Posterior vena cava (tissue), 2 donors: ENCODE measurements at regions not wholly inside any gene's neighbourhood (a gene's known extent, or its start where the extent isn't known, plus 50 kb on each side); places are given as distances from the start of the nearest gene placed in this dataset.

Experiments used
- DNase-seq: peaks from one replicate; pipeline ENCODE4 v3.0.0-alpha.2; 2020; ENCODE audit warnings: low spot score
- intact Hi-C, 2 donors: fragments of 100-400 bp; cut with DNase I; formaldehyde crosslinking; loops; one replicate each; pipeline versions ENCODE4 v1.14.1 to v1.14.2; 2022 to 2023
- donor health status: DM: yes; HTN: yes; CAD: no.
- donor health status: DM: yes; HTN: yes; CAD: no.

- no peak for DNase-seq
- intact Hi-C loops = loop anchor here in 1 of 2 donors (10.0 kb wide), 1 partner anchor 713 kb away; no protein-coding TSS in a partner anchor
Measured at GRCh38 chr5:125491986-125492492, 745.6 kb upstream of the ZNF608 start.

GRCh38 chr5:125492977-125493376, 746.5 kb upstream of the ZNF608 start:
- intact Hi-C loops = loop anchor here in 1 of 2 donors (10.0 kb wide), 1 partner anchor 712 kb away; no protein-coding TSS in a partner anchor
- no peak for DNase-seq

GRCh38 chr5:125496393-125496792, 750.0 kb upstream of the ZNF608 start:
- intact Hi-C loops = loop anchor here in 1 of 2 donors (10.0 kb wide), 1 partner anchor 708 kb away; no protein-coding TSS in a partner anchor
- DNase-seq = no peak

- intact Hi-C loops = loop anchor here in 1 of 2 donors (10.0 kb wide), 1 partner anchor 707 kb away; no protein-coding TSS in a partner anchor
- DNase-seq = no peak
Measured at GRCh38 chr5:125497651-125498050, 751.2 kb upstream of the ZNF608 start.

GRCh38 chr5:125499636-125500332, 753.3 kb upstream of the ZNF608 start:
- intact Hi-C loops = loop anchor here in 1 of 2 donors (10.0 kb wide), 1 partner anchor 705 kb away; no protein-coding TSS in a partner anchor
- DNase-seq = no peak

- DNase-seq = no peak
- intact Hi-C loops = no loop called here
Measured at GRCh38 chr5:125501396-125501795, 755.0 kb upstream of the ZNF608 start.

GRCh38 chr5:125503946-125504345, 757.5 kb upstream of the ZNF608 start:
- intact Hi-C loops = no loop called here
- DNase-seq = no peak

GRCh38 chr5:125505115-125505514, 758.7 kb upstream of the ZNF608 start:
- intact Hi-C loops = no loop called here
- no peak for DNase-seq

GRCh38 chr5:125506124-125506523, 759.7 kb upstream of the ZNF608 start:
- intact Hi-C loops = no loop called here
- DNase-seq = no peak

GRCh38 chr5:125508225-125508624, 761.8 kb upstream of the ZNF608 start:
- DNase-seq = no peak
- intact Hi-C loops = no loop called here

- intact Hi-C loops = no loop called here
- DNase-seq = no peak
Measured at GRCh38 chr5:125510651-125511050, 764.2 kb upstream of the ZNF608 start.

- intact Hi-C loops = no loop called here
- DNase-seq = no peak
Measured at GRCh38 chr5:125517973-125518550, 771.6 kb upstream of the ZNF608 start.

- intact Hi-C loops = no loop called here
Measured at GRCh38 chr5:125521289-125521688, 774.9 kb upstream of the ZNF608 start.

GRCh38 chr5:125525356-125525755, 778.9 kb upstream of the ZNF608 start:
- intact Hi-C loops = no loop called here
- DNase-seq = no peak

More at GRCh38 chr5:125521289-125521688, 774.9 kb upstream of the ZNF608 start:
- no peak for DNase-seq

GRCh38 chr5:125526966-125527365, 780.5 kb upstream of the ZNF608 start:
- DNase-seq = no peak
- intact Hi-C loops = no loop called here

- intact Hi-C loops = no loop called here
- no peak for DNase-seq
Measured at GRCh38 chr5:125528881-125529280, 782.4 kb upstream of the ZNF608 start.

GRCh38 chr5:125530833-125531615, 784.6 kb upstream of the ZNF608 start:
- no peak for DNase-seq
- intact Hi-C loops = no loop called here

- intact Hi-C loops = no loop called here
- DNase-seq = no peak
Measured at GRCh38 chr5:125536095-125536494, 789.7 kb upstream of the ZNF608 start.

GRCh38 chr5:125536582-125536981, 790.1 kb upstream of the ZNF608 start:
- intact Hi-C loops = no loop called here
- no peak for DNase-seq

GRCh38 chr5:125537661-125538060, 791.2 kb upstream of the ZNF608 start:
- no peak for DNase-seq
- intact Hi-C loops = loop anchor here in 1 of 2 donors (1.0 kb wide), 1 partner anchor 27 kb away; no protein-coding TSS in a partner anchor
